Activated B cell treated with CpG ODN at 0.5 μM for 24 hours (primary cell): ENCODE measurements at regions not wholly inside any gene's neighbourhood (a gene's known extent, or its start where the extent isn't known, plus 50 kb on each side); places are given as distances from the start of the nearest gene placed in this dataset.

Experiments
- ATAC-seq: fragments of 200-7000 bp; cut with Tn5 transposase; one replicate; pipeline ENCODE4 v1.10.0; 2021; ENCODE audit warnings: low read depth, mild to moderate bottlenecking, moderate library complexity
- CTCF ChIA-PET: fragments of 350-600 bp; sonication (Branson Sonifier 250); formaldehyde crosslinking; loops from one replicate; lab custom pipeline; 2021; ENCODE audit warnings: antibody characterized with exemption; lab: Charles Lee
- POLR2A ChIA-PET: fragments of 350-600 bp; sonication (Branson Sonifier 250); formaldehyde crosslinking; loops from one replicate; lab custom pipeline; 2021; ENCODE audit warnings: antibody characterized with exemption; lab: Charles Lee
- DNase-seq: peaks from one replicate; pipeline ENCODE4 v3.0.0; 2022
- H3K27ac Mint-ChIP-seq: one replicate; pipeline ENCODE4 v1.8.0; 2020; ENCODE audit warnings: mixed read lengths
- H3K27me3 Mint-ChIP-seq: one replicate; pipeline ENCODE4 v1.8.0; 2021; ENCODE audit warnings: mixed read lengths
- H3K36me3 Mint-ChIP-seq: one replicate; pipeline ENCODE4 v1.8.0; 2021; ENCODE audit warnings: low read depth, mixed read lengths
- H3K4me1 Mint-ChIP-seq: one replicate; pipeline ENCODE4 v1.8.0; 2021; ENCODE audit warnings: mixed read lengths
- H3K4me3 Mint-ChIP-seq: one replicate; pipeline ENCODE4 v1.8.0; 2020; ENCODE audit warnings: mild to moderate bottlenecking, mixed read lengths
- H3K9me3 Mint-ChIP-seq: one replicate; pipeline ENCODE4 v1.8.0; 2020; ENCODE audit warnings: mixed read lengths
- CTCF ChIP-seq: fragments of 200-600 bp; IDR thresholded peaks from one replicate; pipeline ENCODE4 v1.8.0; 2022; ENCODE audit warnings: antibody characterized with exemption, mild to moderate bottlenecking
- intact Hi-C: fragments of 100-400 bp; cut with micrococcal nuclease; formaldehyde crosslinking; loops from one replicate; pipeline ENCODE4 v1.15.1; 2024

- DNase-seq, result no peak
- no peak for ATAC-seq
- H3K9me3 Mint-ChIP-seq, result peaks cover 17% of the 10 kb centered on the region
- H3K27ac Mint-ChIP-seq, result no peak overlapping the region
- ChIA-PET CTCF (no interaction called here), POLR2A (no interaction called here)
- intact Hi-C loops, result no loop called here
- no peaks in the 10 kb centered on the region for H3K27me3 Mint-ChIP-seq
- no peaks in the 10 kb centered on the region for H3K4me1 Mint-ChIP-seq
- no peaks in the 10 kb centered on the region for H3K36me3 Mint-ChIP-seq
- TF ChIP-seq CTCF, result no peak
- no peak overlapping the region for H3K4me3 Mint-ChIP-seq
Observed at GRCh38 chr2:107618769-107619168, 207.9 kb upstream of the RGPD4 start.

- ChIA-PET POLR2A (no interaction called here), CTCF (no interaction called here)
- Mint-ChIP-seq H3K27me3 (no peaks in the 10 kb centered on the region), H3K9me3 (peaks cover 13% of the 10 kb centered on the region), H3K27ac (no peak overlapping the region), H3K36me3 (no peaks in the 10 kb centered on the region), H3K4me1 (no peaks in the 10 kb centered on the region), H3K4me3 (no peak overlapping the region)
- intact Hi-C loops, result no loop called here
- ATAC-seq, result no peak
- no peak for DNase-seq
- TF ChIP-seq CTCF, result no peak
Observed at GRCh38 chr2:107621186-107622165, 205.2 kb upstream of the RGPD4 start.

- Mint-ChIP-seq H3K27ac (no peak overlapping the region), H3K9me3 (peaks cover 11% of the 10 kb centered on the region), H3K27me3 (no peaks in the 10 kb centered on the region), H3K36me3 (no peaks in the 10 kb centered on the region), H3K4me3 (no peak overlapping the region), H3K4me1 (no peaks in the 10 kb centered on the region)
- TF ChIP-seq CTCF, result no peak
- ChIA-PET CTCF (no interaction called here), POLR2A (no interaction called here)
- ATAC-seq, result no peak
- no peak for DNase-seq
- intact Hi-C loops, result no loop called here
Observed at GRCh38 chr2:107622741-107623310, 203.9 kb upstream of the RGPD4 start.

GRCh38 chr2:107625982-107626381 lies 200.7 kb upstream of the RGPD4 start:
- CTCF ChIA-PET, result no interaction called here
- no peak overlapping the region for H3K27ac Mint-ChIP-seq
- no peaks in the 10 kb centered on the region for H3K4me1 Mint-ChIP-seq

More at GRCh38 chr2:107625982-107626381, 200.7 kb upstream of the RGPD4 start:
- H3K4me3 Mint-ChIP-seq, result no peak overlapping the region
- no peaks in the 10 kb centered on the region for H3K36me3 Mint-ChIP-seq
- ATAC-seq (no peak), DNase-seq (no peak)
- POLR2A ChIA-PET, result no interaction called here
- intact Hi-C loops, result no loop called here
- H3K9me3 Mint-ChIP-seq, result peaks cover 13% of the 10 kb centered on the region
- H3K27me3 Mint-ChIP-seq, result no peaks in the 10 kb centered on the region
- no peak for TF ChIP-seq CTCF
